ENCODE measurements at regions not wholly inside any gene's neighbourhood (a gene's known extent, or its start where the extent isn't known, plus 50 kb on each side); places are given as distances from the start of the nearest gene placed in this dataset.

DNA sequence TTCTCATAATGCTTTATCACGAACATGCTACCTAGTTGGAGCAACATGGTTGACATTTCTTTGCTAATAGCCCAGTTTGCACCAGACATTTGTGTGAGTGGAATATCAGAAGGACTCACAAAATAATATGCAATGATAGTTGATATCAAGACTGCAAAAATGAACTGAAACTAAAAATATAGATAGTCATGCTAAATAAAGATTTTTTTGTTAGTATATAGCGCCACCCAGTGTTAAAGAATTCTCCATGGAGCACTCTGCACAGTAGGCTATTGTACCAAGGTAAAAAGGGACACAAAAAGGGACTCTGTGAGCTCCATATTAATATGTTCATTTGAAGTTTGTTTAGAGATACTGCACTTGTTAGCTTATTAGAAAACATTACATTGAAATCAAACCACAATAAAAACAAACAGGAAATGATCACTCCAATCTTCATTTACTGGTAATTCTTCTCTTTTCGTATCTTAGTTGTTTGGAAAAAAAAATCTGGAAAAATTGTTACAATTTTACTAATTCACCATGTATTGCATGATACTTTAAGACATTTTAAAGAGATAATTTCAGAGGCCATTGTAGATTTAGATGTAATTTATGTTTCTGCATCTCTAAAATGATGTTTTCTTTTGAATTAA is 1509.6 kb downstream of the ADGRL3 start:
- no peak for TF ChIP-seq EZH2 (IDR thresholded peaks at IDR 0.05)
- TF ChIP-seq POLR2AphosphoS5 (IDR thresholded peaks at IDR 0.05; ENCODE audit: borderline replicate concordance, low read depth, low read length): no peak

All from SK-N-MC (cell line).